ENCODE measurements at regions not wholly inside any gene's neighbourhood (a gene's known extent, or its start where the extent isn't known, plus 50 kb on each side); places are given as distances from the start of the nearest gene placed in this dataset.
"Not testable (repeated sequence)": the region's sequence is repeated elsewhere in the genome, so short reads cannot be mapped to it uniquely, and the experiment has no call there.

GRCh38 chr3:157588386-157589060 lies 85.3 kb upstream of the VEPH1 start:
- H3K27ac ChIP-seq: no peak overlapping the region
- H3K4me1 ChIP-seq: no peaks in the 10 kb centered on the region
- no peak for TF ChIP-seq POLR2A (IDR thresholded peaks at IDR 0.05)
- H3K36me3 ChIP-seq: no peaks in the 10 kb centered on the region
- DNase-seq: no peak
- no peaks in the 10 kb centered on the region for H3K27me3 ChIP-seq
- no peaks in the 10 kb centered on the region for H3K9me3 ChIP-seq
- H3K4me3 ChIP-seq: no peak overlapping the region

GRCh38 chr3:157586293-157586692 lies 83.1 kb upstream of the VEPH1 start:
- Histone ChIP-seq H3K4me1 (no peaks in the 10 kb centered on the region), H3K9me3 (no peaks in the 10 kb centered on the region), H3K27me3 (no peaks in the 10 kb centered on the region), H3K27ac (no peak overlapping the region), H3K36me3 (no peaks in the 10 kb centered on the region), H3K4me3 (no peak overlapping the region)
- no peak for DNase-seq
- TF ChIP-seq CTCF (IDR thresholded peaks at IDR 0.05) (no peak), POLR2A (IDR thresholded peaks at IDR 0.05) (no peak)

GRCh38 chr3:157585386-157585785 lies 82.2 kb upstream of the VEPH1 start:
- no peak for DNase-seq
- no peak overlapping the region for H3K27ac ChIP-seq
- no peaks in the 10 kb centered on the region for H3K27me3 ChIP-seq
- H3K36me3 ChIP-seq: no peaks in the 10 kb centered on the region
- no peaks in the 10 kb centered on the region for H3K4me1 ChIP-seq
- H3K9me3 ChIP-seq: no peaks in the 10 kb centered on the region
- H3K4me3 ChIP-seq: no peak overlapping the region
- TF ChIP-seq CTCF (IDR thresholded peaks at IDR 0.05) (no peak), POLR2A (IDR thresholded peaks at IDR 0.05) (no peak)

DNA sequence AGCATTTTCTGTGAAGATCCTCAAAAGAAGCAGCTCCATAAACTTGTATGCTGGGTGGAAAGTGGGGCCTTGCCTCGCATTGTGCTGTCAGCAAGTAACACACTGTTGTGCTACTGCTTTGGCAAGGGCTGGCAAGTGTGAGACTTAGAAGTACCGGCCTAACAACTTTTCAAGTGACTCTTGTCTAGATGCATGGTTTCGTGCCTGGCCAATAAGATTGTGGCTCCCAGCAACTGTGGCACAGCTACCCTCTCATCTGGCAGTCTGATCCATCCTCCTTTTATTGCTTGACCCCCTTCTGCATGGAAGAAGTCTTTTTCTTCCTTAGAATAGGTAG lies 79.4 kb upstream of the VEPH1 start:
- TF ChIP-seq CTCF (IDR thresholded peaks at IDR 0.05) (no peak), POLR2A (IDR thresholded peaks at IDR 0.05) (no peak)
- Histone ChIP-seq H3K27me3 (no peaks in the 10 kb centered on the region), H3K9me3 (no peaks in the 10 kb centered on the region), H3K36me3 (no peaks in the 10 kb centered on the region), H3K27ac (no peak overlapping the region), H3K4me1 (no peaks in the 10 kb centered on the region), H3K4me3 (no peak overlapping the region)
- DNase-seq: no peak

DNA sequence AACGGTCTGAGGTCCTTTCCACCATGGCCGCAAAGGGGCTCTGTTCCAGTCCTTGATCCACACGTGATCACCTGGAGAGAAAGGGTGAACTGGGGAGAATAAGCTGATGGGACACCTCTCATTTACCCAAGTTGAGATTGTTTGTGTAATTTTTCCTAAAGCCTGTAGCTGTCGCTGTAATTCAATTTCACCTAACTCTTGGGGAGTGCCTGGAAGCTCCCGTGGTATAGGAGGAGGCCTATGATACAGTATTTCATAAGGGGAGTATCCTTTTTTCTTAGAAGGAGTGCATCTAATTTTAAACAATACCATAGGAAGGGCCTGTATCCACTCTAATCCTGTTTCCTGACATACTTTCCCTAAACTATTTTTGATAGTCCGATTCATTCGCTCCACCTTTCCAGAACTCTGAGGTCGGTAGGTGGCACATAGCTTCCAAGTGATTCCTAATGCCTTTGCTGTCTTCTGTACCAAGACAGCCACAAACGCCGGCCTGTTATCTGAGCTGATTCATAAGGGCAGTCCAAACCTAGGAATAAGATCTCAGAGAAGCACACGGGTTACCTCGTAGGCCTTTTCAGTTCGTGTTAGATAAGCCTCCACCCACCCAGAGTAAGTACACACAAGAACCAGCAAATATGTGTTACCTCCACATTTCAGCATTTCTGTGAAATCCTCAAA lies 78.9 kb upstream of the VEPH1 start:
- not testable (repeated sequence) for H3K9me3 ChIP-seq, H3K27me3 ChIP-seq, H3K36me3 ChIP-seq, DNase-seq, H3K4me3 ChIP-seq, H3K4me1 ChIP-seq, H3K27ac ChIP-seq

GRCh38 chr3:157581371-157581770 lies 78.2 kb upstream of the VEPH1 start:
- Histone ChIP-seq H3K4me1 (no peaks in the 10 kb centered on the region), H3K27me3 (no peaks in the 10 kb centered on the region), H3K9me3 (no peaks in the 10 kb centered on the region), H3K27ac (no peak overlapping the region), H3K4me3 (no peak overlapping the region), H3K36me3 (no peaks in the 10 kb centered on the region)
- DNase-seq: no peak
- TF ChIP-seq POLR2A (IDR thresholded peaks at IDR 0.05): no peak
- TF ChIP-seq CTCF (IDR thresholded peaks at IDR 0.05): no peak

GRCh38 chr3:157578181-157578580 lies 75.0 kb upstream of the VEPH1 start:
- H3K4me3 ChIP-seq: no peak overlapping the region
- H3K27ac ChIP-seq: no peak overlapping the region
- TF ChIP-seq POLR2A (IDR thresholded peaks at IDR 0.05) (no peak), CTCF (IDR thresholded peaks at IDR 0.05) (no peak)
- H3K9me3 ChIP-seq: no peaks in the 10 kb centered on the region
- DNase-seq: no peak
- H3K27me3 ChIP-seq: no peaks in the 10 kb centered on the region
- H3K4me1 ChIP-seq: no peaks in the 10 kb centered on the region
- no peaks in the 10 kb centered on the region for H3K36me3 ChIP-seq

All from Peyer's patch (tissue), 4 donors.